Sigmoid colon (tissue), 3 donors: ENCODE measurements at regions not wholly inside any gene's neighbourhood (a gene's known extent, or its start where the extent isn't known, plus 50 kb on each side); places are given as distances from the start of the nearest gene placed in this dataset.

Source experiments
- CTCF ChIP-seq, 4 experiments: fragments of 450-650 bp in 3 of 4; fragments of 200-600 bp in 1 of 4; IDR thresholded peaks; one replicate each; pipeline ENCODE4 v1.5.1; 2016 to 2019; ENCODE audit warnings: antibody characterized with exemption in 4 of 4, mild to moderate bottlenecking in 3 of 4, moderate library complexity in 2 of 4
- POLR2A ChIP-seq, 2 donors: fragments of 450-650 bp; IDR thresholded peaks; one replicate each; pipeline ENCODE4 v1.6.1; 2016; ENCODE audit warnings: antibody characterized with exemption in 2 of 2, mild to moderate bottlenecking in 2 of 2, moderate library complexity in 2 of 2

- TF ChIP-seq CTCF (IDR thresholded peaks at IDR 0.05) (no peak), POLR2A (IDR thresholded peaks at IDR 0.05) (no peak)
Observed at GRCh38 chr4:58456727-58457384, 1346.7 kb upstream of the IGFBP7 start.
